ENCODE measurements at regions not wholly inside any gene's neighbourhood (a gene's known extent, or its start where the extent isn't known, plus 50 kb on each side); places are given as distances from the start of the nearest gene placed in this dataset.

DNA sequence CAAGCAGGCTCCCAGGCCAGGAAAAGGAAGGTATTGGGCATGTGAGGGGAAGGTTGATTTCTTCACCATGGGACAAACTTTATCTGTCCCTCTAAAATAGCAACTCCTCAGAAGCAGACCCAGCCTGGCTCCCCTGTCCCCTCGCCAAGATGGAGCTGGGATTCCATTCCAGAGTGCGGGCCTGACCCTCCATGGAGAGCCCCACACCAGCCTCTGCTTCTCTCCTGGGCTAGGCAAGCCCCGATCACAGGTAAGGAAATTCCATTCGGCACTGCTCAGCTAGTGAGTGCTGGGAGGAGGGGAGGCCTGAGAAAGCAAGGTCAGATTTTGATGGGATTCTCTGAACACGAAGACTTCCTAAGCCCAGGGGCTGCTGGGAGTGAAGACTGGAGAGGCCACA, 98.4 kb downstream of the EFNB1 start:
- no peak for DNase-seq (ENCODE audit: low read depth)

GRCh38 chrX:68923147-68923546, 94.3 kb downstream of the EFNB1 start:
- DNase-seq (ENCODE audit: low read depth), result no peak

DNA sequence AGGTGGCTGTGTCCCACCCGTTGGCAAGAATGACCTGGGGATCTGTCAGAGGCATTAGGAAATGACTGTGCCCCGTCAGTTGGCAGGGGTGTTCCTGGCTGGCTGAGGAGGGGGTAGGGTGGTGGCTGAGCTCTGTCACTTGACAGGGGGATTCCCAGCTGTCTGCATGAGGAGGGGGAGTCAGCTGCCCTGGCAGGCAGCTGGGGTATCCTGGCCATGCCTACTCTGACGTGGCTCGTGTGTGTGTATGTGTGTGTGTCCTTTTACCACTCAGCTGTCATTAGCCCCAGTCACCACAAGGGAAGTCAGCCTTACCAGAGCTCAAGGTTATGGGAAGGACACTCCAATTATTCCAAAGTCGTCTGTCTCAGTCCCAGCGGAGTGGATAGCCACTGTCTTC, 93.2 kb downstream of the EFNB1 start:
- no peak for DNase-seq (ENCODE audit: low read depth)

DNA sequence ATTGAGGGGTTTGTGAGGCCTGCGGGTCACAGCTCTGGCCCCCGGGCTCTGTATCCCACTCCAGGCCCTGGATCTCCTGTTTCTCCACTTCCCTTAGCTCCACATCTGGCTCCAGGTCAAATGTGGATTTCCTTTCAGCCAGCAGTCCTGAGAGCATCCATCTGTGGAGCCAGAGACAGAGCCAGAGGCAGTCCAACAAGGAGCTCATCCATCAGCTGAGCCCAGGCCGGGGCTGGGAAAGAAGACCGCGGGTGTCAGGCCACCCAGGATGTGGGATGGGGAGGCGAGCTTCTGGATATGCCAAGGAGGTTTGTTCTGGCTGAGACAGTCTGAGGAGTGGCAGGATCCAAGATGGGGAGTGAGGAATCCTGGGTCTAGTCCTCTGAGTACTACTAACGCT, 91.7 kb downstream of the EFNB1 start:
- DNase-seq (ENCODE audit: low read depth), result no peak

DNA sequence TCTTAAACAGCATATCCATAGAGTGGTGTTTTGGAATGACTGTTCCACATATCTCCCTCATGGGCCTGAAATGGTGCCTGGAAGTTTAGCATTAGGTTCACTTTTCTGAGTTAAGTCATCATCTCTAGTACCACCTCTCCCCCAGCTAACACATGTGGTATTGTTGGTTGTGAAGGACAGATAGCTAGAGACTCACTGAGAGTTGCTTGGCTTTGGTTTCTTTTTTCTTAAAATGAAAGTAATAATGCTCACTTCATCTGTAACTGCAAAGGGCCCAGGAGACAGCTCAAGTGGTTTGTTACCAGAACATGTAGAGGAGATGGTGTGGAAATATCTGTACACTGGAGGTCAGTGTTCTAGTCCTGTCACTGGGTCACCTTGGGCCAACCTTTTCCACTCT, 90.9 kb downstream of the EFNB1 start:
- DNase-seq (ENCODE audit: low read depth), result no peak

- DNase-seq (ENCODE audit: low read depth), result no peak
Measured at GRCh38 chrX:68918202-68918601, 89.4 kb downstream of the EFNB1 start.

- no peak for DNase-seq (ENCODE audit: low read depth)
Measured at GRCh38 chrX:68917799-68918198, 89.0 kb downstream of the EFNB1 start.

DNA sequence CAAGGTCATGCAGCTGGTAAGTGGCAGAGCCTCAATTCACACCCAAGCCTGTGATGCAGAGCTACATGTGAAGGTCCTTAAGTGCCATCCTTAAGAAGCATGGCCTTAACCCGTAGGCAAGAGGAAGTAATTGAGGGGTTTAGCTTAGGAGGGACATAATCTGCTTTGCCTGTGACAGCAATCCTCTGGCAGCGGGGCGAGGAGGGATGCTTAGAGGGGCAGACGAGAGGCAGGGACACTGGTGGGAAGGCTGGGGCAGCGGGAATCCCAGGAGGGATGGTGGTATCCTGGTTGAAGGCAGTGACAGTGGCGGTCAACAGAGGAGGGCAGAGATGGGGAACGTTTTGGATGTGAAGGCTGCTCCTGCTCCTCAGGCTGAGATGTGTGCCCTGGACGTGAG, 88.1 kb downstream of the EFNB1 start:
- no peak for DNase-seq (ENCODE audit: low read depth)

- DNase-seq (ENCODE audit: low read depth), result no peak
Measured at GRCh38 chrX:68915778-68916177, 87.0 kb downstream of the EFNB1 start.

DNA sequence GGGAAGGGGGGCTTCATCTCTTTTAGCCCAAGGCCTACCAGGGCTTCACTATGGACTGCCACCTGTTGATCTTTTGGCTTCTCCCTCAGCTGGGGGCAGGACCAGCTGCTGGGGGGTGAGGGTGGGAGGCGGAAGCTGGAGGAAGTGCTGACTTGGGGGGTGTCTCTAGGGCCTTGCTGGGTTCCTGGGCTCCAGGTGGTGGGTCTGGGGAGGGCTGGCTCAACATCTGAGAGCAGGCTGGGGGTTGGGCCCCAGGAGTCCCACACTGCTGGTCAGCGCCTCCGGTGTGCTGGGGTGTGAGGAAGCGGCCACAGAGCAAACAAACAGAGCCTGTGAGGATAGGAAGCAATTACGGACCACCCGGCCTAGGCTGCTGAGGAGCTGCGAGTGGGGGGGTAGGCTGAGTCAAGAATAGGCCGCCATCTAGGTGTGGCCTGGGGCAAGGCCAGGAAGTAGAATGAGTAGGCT, 85.7 kb downstream of the EFNB1 start:
- DNase-seq (ENCODE audit: low read depth), result no peak

GRCh38 chrX:68913249-68913547, 84.4 kb downstream of the EFNB1 start:
- DNase-seq (ENCODE audit: low read depth), result no peak

GRCh38 chrX:68912113-68912512, 83.3 kb downstream of the EFNB1 start:
- no peak for DNase-seq (ENCODE audit: low read depth)

DNA sequence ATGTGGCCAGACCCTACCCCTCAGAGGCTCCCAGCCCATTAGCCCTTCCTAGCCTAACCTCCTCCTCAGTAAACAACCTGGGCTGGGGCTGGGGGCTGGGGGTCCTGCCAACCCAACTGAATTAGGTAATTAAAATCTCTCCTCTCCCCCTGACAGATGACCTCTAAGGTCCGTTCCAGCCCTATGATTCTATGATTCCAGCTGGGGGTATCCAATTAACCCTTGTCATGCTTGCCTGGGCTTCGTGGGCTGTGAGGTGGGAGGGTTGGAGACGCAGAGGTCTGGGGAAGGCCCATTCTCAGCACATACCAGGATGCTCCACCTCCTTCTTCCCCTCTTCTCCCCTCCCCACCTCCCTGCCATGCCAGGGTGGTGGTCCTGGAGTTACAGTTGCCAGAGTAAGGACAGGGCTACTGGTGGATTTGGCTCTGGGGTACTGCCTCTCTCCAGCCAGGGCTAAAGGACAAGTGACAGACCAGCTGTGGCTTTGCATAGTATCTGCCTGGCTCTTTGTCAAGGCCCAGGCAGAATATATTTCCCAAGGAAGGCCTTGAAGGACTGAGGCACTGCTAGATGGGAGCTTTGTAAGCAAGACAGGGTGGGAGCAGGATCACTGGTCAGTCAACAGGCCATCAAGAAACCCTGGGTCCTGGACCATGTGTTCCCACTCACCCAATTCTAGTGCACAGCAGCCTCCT, 82.1 kb downstream of the EFNB1 start:
- DNase-seq (ENCODE audit: low read depth), result no peak

DNA sequence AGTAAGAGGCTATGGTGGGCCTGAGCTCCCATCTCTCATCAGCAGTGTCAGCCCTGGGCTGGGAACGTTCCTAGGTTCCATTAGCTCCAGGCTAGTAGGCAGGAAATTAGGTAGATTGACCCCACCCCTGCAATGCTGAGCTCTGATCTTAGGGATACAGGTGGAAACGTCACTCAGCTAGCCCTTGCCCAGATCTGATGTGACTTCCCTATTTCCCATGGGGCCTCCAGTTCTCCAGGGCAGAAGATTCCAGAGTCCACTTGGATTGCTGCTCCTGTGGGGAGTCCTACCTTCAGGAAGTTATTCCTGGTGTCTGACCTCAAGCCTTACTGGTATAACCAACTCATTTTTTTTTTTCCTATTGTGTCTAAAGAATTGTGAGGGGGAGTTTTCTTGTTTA, 81.1 kb downstream of the EFNB1 start:
- no peak for DNase-seq (ENCODE audit: low read depth)

DNA sequence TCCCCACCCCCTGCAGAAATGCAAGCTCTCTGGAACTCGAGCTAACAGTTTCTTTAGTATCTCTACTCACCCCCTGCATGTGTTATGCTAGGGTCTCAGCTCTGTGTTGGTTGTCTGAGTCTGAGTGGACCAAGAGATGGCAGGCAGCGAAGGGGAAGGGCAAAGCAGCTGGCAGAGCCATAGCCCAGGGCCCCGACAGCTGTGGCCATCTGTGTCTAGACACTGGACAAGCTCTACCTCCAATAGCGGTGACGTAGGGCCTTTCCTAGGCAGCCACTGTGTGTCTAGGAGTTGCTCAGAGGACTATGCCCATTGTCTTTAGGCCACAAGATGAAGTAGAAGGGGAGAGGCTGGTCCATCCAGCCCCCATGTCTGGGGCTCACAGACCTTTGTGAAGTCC, 79.2 kb downstream of the EFNB1 start:
- no peak for DNase-seq (ENCODE audit: low read depth)

DNA sequence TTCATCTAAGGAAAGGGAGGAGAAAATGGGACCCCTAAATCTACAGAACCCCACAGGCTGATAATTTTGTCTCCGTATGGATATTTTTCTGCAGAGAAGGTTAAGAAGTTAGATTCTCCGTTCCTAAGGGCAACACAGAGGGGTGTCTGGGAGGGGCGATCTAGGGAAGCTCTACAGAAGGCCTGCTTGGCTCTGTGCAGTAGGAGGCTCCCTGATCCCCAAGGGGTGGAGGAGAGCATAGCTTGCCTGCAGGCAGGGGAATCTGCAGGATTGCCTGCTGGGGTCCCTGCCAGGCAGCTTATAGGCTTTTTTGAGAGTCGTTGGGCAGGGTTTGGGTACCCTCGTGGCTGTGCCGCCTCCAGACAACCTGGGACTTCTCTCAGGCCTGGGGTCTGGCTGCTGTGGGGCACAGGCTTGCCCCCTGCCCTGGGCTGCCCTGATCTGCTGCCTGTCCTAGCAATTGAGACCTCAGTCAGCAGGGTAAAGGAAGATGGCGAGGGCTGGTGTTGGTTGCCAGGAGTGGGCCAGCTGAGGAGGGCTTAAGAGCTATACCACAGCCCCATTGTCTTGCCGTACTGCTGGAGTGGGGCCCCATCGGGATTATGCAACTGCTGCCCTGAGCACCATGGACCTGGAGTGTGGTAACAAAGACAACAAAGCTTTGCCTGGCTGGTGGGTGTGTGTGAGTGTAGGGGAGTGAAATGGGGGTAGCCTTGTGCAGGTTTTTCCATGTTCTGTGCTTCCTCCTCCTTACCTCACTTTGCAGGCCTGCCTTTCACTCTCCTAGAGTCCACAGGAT, 74.1 kb downstream of the EFNB1 start:
- no peak for DNase-seq (ENCODE audit: low read depth)

DNA sequence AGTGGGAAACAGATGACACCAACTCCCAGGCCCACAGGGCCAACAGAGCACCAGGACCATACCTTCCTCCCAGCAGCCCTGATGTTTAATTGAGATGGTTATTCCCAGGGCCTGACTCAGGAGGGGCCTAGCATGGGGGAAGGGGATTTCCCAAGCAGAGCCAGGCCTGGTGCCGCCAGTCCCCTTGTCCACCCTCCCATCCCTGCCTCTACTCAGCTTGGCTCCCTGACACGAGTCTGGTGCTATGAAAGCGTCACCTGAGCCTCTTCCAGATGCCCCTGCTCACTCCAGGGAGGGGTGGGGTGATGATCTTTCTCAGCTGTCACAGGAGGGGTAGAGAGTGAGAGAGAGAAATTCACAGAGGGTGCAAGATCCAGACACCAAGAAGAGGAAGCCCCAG, 72.7 kb downstream of the EFNB1 start:
- no peak for DNase-seq (ENCODE audit: low read depth)

DNA sequence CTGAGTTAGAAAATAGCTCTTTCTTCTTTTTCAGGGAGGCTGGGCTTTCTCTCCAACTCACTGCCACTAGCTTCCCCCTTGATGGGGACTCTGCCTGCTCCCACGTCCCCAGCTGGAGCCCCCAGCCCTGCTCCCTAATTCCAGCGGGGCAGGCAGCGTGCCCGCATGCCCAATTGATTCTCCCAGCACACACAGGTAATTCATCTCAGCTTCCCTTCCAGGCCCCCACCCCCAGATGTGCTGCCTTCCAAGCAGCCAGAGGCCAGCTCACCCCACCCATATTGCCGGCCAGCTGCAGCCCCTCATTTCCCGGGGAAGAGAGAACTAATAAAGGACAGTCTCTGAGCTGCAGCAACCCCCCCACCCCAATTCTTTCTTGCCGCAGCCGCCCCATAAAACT, 69.8 kb downstream of the EFNB1 start:
- DNase-seq (ENCODE audit: low read depth), result no peak

DNA sequence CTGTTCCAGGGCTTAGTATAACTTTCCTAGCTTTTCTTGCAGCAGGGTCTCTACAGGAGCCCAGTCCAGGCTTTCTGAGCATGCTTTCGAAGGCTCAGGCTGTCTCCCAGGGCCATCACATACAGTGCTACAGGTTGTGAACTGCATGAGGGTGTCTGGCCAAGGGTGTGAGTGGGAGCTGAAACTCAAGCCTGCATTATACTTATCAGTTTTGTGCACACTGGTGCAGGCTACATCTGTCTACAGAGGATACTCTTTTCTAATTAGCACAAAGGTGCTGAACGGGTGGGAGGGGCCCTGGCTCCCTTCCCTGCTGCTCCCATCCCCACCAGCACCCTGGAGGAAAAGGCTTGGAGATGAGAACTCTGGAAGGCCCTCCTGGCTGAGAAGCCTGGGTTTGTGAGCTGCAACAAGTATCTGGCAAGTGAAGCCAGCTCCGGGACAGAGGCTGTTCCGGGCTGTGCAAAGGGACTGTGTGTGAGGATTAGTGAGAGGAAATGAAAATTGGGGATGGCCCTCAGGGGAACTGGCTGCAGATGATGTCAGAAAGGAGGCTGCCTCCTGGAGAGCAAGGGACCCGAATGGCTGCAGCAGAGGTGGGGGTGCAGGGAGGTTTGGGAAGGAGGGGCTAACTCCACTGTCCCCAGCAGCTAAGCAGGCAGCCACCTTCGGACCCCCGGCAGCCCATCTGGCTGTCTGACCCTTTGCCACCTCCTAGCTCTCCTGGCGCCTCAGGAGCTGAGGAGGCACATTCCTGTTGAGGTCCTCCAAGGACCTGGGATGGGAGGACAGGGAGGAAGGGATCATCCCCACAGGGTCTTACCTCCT, 68.5 kb downstream of the EFNB1 start:
- DNase-seq (ENCODE audit: low read depth), result no peak

DNA sequence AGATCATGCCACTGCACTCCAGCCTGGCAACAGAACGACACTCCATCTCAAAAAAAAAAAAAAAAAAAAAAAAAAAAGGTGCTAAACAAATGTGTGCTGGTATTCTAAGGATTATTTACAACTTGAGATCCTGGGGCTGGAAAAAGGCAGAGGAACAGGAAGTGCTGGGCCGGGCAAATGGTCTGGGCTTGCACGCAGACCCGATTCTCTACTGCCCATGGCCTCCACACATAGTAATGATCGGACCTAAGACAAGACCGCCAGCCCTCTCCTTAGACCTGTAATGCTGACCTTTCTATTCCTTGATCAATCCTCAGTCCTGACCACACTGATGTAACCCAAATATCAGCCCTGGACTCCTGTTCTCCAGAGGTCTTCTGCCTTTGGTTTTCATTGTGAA, 67.8 kb downstream of the EFNB1 start:
- no peak for DNase-seq (ENCODE audit: low read depth)

- DNase-seq (ENCODE audit: low read depth), result no peak
Measured at GRCh38 chrX:68895778-68896177, 67.0 kb downstream of the EFNB1 start.

DNA sequence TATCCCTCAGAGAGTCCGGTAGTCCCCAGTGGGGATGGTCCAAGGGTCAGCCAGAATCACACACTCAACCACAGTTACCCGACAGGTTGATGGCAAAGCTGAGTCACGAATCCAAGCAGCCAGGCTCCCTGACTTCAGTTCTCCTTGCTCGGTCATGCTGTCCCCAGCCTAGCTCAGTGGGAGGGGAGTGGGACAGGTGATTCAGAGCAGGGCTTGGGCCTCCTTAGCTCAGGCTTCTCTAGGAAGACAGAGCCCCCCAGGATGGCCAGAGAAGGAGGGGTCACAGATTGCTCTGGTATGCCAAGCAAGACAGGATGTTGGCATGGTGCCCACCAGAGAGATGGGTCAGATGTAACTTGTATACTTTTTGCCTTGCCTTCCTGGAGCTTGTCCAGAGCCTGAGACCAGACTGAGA, 66.5 kb downstream of the EFNB1 start:
- no peak for DNase-seq (ENCODE audit: low read depth)
